ENCODE measurements at regions not wholly inside any gene's neighbourhood (a gene's known extent, or its start where the extent isn't known, plus 50 kb on each side); places are given as distances from the start of the nearest gene placed in this dataset.

DNA sequence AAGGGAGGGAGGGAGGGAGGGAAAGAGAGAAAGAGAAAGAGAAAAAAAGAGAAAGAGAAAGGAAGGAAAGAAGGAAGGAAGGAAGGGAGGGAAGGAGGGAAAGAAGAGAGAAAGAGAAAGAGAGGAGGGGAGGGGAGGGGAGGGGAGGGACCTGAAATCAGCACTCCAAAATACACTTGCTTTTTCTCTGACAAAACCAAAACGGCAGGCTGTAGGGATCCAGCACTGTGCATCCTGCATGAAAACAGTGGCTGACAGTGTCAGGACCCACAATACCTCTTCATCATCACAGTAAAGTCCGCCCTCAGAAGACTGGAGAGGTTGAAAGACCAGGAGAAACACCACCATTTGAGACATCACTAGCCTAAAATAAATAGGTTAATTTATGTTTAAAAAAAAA, 156.0 kb upstream of the SOD1 start:
- no peak overlapping the region for H3K27ac Mint-ChIP-seq
- no peaks in the 10 kb centered on the region for H3K27me3 Mint-ChIP-seq (ENCODE audit: low read depth)
- H3K36me3 Mint-ChIP-seq = no peaks in the 10 kb centered on the region
- H3K4me3 Mint-ChIP-seq = no peak overlapping the region
- peaks cover 47% of the 10 kb centered on the region for H3K4me1 Mint-ChIP-seq
- DNase-seq (ENCODE audit: low spot score) = no peak
- POLR2A ChIA-PET = no interaction called here
- H3K9me3 Mint-ChIP-seq = no peaks in the 10 kb centered on the region
- TF ChIP-seq ETV6 (CRISPR knock-in tag; IDR thresholded peaks at IDR 0.05) (no peak), ATF1 (CRISPR knock-in tag; IDR thresholded peaks at IDR 0.05) (no peak), JAZF1 (CRISPR knock-in tag; IDR thresholded peaks at IDR 0.05) (no peak), ZNF396 (CRISPR knock-in tag; IDR thresholded peaks at IDR 0.05; ENCODE audit: borderline replicate concordance) (no peak), ZNF671 (CRISPR knock-in tag; IDR thresholded peaks at IDR 0.05) (no peak), ZNF317 (CRISPR knock-in tag; IDR thresholded peaks at IDR 0.05; ENCODE audit: borderline replicate concordance, low read depth) (no peak), SP1 (CRISPR knock-in tag; conservative IDR thresholded peaks at IDR 0.05) (no peak), FOXJ3 (CRISPR knock-in tag; IDR thresholded peaks at IDR 0.05; ENCODE audit: borderline replicate concordance) (no peak)
- TF ChIP-seq, protein P1, sequence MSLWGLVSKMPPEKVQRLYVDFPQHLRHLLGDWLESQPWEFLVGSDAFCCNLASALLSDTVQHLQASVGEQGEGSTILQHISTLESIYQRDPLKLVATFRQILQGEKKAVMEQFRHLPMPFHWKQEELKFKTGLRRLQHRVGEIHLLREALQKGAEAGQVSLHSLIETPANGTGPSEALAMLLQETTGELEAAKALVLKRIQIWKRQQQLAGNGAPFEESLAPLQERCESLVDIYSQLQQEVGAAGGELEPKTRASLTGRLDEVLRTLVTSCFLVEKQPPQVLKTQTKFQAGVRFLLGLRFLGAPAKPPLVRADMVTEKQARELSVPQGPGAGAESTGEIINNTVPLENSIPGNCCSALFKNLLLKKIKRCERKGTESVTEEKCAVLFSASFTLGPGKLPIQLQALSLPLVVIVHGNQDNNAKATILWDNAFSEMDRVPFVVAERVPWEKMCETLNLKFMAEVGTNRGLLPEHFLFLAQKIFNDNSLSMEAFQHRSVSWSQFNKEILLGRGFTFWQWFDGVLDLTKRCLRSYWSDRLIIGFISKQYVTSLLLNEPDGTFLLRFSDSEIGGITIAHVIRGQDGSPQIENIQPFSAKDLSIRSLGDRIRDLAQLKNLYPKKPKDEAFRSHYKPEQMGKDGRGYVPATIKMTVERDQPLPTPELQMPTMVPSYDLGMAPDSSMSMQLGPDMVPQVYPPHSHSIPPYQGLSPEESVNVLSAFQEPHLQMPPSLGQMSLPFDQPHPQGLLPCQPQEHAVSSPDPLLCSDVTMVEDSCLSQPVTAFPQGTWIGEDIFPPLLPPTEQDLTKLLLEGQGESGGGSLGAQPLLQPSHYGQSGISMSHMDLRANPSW (CRISPR knock-in tag; conservative IDR thresholded peaks at IDR 0.05; ENCODE audit: low read depth) = no peak
- TF ChIP-seq, protein P2, sequence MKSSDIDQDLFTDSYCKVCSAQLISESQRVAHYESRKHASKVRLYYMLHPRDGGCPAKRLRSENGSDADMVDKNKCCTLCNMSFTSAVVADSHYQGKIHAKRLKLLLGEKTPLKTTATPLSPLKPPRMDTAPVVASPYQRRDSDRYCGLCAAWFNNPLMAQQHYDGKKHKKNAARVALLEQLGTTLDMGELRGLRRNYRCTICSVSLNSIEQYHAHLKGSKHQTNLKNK (CRISPR knock-in tag; IDR thresholded peaks at IDR 0.05) = no peak
- TF ChIP-seq, protein P3, sequence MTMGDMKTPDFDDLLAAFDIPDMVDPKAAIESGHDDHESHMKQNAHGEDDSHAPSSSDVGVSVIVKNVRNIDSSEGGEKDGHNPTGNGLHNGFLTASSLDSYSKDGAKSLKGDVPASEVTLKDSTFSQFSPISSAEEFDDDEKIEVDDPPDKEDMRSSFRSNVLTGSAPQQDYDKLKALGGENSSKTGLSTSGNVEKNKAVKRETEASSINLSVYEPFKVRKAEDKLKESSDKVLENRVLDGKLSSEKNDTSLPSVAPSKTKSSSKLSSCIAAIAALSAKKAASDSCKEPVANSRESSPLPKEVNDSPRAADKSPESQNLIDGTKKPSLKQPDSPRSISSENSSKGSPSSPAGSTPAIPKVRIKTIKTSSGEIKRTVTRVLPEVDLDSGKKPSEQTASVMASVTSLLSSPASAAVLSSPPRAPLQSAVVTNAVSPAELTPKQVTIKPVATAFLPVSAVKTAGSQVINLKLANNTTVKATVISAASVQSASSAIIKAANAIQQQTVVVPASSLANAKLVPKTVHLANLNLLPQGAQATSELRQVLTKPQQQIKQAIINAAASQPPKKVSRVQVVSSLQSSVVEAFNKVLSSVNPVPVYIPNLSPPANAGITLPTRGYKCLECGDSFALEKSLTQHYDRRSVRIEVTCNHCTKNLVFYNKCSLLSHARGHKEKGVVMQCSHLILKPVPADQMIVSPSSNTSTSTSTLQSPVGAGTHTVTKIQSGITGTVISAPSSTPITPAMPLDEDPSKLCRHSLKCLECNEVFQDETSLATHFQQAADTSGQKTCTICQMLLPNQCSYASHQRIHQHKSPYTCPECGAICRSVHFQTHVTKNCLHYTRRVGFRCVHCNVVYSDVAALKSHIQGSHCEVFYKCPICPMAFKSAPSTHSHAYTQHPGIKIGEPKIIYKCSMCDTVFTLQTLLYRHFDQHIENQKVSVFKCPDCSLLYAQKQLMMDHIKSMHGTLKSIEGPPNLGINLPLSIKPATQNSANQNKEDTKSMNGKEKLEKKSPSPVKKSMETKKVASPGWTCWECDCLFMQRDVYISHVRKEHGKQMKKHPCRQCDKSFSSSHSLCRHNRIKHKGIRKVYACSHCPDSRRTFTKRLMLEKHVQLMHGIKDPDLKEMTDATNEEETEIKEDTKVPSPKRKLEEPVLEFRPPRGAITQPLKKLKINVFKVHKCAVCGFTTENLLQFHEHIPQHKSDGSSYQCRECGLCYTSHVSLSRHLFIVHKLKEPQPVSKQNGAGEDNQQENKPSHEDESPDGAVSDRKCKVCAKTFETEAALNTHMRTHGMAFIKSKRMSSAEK (CRISPR knock-in tag; IDR thresholded peaks at IDR 0.05; ENCODE audit: borderline replicate concordance) = no peak
- TF ChIP-seq, protein P4, sequence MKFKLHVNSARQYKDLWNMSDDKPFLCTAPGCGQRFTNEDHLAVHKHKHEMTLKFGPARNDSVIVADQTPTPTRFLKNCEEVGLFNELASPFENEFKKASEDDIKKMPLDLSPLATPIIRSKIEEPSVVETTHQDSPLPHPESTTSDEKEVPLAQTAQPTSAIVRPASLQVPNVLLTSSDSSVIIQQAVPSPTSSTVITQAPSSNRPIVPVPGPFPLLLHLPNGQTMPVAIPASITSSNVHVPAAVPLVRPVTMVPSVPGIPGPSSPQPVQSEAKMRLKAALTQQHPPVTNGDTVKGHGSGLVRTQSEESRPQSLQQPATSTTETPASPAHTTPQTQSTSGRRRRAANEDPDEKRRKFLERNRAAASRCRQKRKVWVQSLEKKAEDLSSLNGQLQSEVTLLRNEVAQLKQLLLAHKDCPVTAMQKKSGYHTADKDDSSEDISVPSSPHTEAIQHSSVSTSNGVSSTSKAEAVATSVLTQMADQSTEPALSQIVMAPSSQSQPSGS (CRISPR knock-in tag; IDR thresholded peaks at IDR 0.05; ENCODE audit: borderline replicate concordance, low read depth) = no peak
- TF ChIP-seq, protein P5, sequence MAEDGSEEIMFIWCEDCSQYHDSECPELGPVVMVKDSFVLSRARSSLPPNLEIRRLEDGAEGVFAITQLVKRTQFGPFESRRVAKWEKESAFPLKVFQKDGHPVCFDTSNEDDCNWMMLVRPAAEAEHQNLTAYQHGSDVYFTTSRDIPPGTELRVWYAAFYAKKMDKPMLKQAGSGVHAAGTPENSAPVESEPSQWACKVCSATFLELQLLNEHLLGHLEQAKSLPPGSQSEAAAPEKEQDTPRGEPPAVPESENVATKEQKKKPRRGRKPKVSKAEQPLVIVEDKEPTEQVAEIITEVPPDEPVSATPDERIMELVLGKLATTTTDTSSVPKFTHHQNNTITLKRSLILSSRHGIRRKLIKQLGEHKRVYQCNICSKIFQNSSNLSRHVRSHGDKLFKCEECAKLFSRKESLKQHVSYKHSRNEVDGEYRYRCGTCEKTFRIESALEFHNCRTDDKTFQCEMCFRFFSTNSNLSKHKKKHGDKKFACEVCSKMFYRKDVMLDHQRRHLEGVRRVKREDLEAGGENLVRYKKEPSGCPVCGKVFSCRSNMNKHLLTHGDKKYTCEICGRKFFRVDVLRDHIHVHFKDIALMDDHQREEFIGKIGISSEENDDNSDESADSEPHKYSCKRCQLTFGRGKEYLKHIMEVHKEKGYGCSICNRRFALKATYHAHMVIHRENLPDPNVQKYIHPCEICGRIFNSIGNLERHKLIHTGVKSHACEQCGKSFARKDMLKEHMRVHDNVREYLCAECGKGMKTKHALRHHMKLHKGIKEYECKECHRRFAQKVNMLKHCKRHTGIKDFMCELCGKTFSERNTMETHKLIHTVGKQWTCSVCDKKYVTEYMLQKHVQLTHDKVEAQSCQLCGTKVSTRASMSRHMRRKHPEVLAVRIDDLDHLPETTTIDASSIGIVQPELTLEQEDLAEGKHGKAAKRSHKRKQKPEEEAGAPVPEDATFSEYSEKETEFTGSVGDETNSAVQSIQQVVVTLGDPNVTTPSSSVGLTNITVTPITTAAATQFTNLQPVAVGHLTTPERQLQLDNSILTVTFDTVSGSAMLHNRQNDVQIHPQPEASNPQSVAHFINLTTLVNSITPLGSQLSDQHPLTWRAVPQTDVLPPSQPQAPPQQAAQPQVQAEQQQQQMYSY (CRISPR knock-in tag; IDR thresholded peaks at IDR 0.05) = no peak
- TF ChIP-seq, protein P6, sequence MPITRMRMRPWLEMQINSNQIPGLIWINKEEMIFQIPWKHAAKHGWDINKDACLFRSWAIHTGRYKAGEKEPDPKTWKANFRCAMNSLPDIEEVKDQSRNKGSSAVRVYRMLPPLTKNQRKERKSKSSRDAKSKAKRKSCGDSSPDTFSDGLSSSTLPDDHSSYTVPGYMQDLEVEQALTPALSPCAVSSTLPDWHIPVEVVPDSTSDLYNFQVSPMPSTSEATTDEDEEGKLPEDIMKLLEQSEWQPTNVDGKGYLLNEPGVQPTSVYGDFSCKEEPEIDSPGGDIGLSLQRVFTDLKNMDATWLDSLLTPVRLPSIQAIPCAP (CRISPR knock-in tag; IDR thresholded peaks at IDR 0.05) = no peak
- TF ChIP-seq, protein P7, sequence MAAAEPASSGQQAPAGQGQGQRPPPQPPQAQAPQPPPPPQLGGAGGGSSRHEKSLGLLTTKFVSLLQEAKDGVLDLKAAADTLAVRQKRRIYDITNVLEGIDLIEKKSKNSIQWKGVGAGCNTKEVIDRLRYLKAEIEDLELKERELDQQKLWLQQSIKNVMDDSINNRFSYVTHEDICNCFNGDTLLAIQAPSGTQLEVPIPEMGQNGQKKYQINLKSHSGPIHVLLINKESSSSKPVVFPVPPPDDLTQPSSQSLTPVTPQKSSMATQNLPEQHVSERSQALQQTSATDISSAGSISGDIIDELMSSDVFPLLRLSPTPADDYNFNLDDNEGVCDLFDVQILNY (CRISPR knock-in tag; IDR thresholded peaks at IDR 0.05) = no peak
- ATAC-seq = no peak
- CTCF ChIA-PET = no interaction called here

All from WTC11 (cell line).